SIG-M5 treated with dmso at 0.1 percent for 504 hours (cell line): ENCODE measurements at regions not wholly inside any gene's neighbourhood (a gene's known extent, or its start where the extent isn't known, plus 50 kb on each side); places are given as distances from the start of the nearest gene placed in this dataset.

Source experiments
- DNase-seq: peaks from one replicate; lab custom pipeline; 2025; ENCODE audit not compliant: unreplicated experiment; lab: John Stamatoyannopoulos, UW

DNA sequence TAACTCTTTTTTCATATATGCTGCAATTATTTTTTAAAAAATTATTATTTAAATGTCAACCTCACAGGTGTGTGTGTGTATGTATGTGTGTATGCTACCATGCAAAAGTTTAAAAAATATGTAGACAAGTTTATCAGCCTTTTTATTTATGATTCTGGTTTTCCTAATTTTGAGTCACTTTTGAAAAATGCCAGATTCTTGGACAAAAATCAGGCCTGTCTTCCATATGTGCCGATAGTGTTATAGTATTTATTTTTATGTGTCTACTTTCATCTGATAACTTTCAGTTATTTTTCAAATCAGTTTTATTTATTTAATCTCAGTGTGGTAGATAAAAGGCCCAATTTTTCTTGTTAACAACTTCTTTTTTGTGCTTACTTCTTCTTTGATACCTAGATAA is 176.2 kb downstream of the RDH14 start:
- no peak for DNase-seq

DNA sequence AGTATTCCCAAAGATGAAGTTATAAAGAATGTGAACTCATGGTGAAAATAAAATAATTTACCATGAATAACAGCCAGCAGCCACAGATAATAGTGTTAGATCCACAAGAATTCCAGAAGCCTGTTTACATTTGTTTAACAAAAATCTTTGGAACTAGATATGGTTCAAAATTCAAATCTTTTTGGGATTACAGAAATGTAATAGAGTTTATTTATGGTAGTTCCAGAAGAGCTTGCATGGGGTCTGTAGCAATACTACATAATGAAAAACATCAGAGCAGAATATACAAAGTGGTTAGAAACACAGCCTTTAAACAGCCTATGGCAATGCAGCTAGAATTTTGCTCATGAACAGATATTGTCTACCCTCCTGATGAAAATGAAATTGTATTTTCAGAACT is 179.1 kb downstream of the RDH14 start:
- DNase-seq, result no peak

DNA sequence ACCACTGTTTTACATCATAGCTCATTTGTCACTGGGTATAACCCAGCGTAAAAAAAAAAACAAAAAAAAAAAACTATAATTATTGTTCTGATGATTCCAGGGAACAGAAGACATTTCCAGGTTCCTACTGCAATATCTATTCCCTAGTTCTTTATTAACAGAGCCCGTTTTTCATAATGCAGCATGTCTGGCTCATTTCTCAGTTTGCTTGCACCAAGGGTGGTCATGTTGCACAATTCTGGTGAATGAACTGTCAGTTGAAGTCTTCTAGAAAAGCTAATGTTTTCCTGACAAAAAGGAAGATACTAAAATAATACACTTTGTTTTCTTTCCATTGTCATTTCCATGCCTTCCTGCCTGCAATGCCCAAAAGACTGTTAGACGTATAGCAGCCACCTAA is 180.1 kb downstream of the RDH14 start:
- DNase-seq, result no peak

DNA sequence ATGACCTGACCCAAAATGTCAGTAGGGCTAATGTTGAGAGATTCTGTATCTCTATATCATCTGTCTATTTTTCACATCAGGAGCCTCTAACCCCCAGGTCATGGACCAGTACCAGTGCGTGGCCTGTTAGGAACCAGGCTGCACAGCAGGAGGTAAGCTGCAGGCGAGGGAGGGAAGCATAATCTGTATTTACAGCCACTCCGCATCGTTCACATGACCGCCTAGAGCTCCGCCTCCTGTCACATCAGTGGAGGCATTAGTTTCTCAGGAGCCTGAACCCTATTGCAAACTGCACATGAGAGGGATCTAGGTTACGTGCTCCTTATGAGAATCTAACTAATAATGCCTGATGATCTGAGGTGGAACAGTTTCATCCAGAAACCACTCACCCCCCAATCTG is 180.6 kb downstream of the RDH14 start:
- no peak for DNase-seq

- peak; percentile 47 for DNase-seq
Observed at GRCh38 chr2:18378020-18378653, 182.3 kb downstream of the RDH14 start.

GRCh38 chr2:18376936-18377335 is 183.5 kb downstream of the RDH14 start:
- DNase-seq, result no peak

DNA sequence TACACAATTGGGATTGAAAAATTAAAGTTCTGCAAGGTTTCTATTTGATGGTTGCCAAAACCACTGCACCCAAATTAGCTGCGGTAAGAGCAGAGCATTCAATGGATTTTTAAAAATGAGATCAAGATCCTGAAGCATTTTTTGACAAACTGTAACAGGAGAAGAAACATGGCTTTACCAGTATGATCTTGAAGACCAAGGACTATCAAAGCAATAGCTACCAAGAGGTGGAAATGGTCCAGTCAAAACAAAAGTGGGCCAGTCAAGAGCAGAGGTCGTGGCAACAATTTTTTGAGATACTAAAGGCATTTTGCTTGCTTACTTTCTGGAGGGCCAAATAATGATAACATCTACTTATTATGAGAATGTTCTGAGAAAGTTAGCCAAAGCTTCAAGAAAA is 186.8 kb downstream of the RDH14 start:
- DNase-seq, result no peak

GRCh38 chr2:18373081-18373480 is 187.4 kb downstream of the RDH14 start:
- no peak for DNase-seq

DNA sequence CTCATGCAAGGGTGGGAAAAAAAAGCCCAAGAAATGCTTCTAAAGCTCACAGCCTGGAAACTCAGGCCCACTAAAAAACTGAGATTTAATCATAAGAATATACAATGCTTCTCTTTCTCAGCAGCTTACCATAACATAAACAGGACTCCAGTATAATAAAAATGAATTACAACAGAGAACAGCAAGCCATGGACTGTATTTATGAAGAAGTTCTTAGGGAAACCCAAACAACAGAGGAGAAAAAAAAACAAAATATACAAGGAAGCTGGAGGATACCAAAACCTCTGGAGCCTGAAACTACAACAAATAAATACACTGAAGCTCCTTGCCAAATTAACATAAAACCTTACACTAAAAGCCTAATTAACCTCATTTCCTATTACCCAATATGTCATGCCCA is 187.8 kb downstream of the RDH14 start:
- no peak for DNase-seq

- DNase-seq, result no peak
Observed at GRCh38 chr2:18369760-18370159, 190.7 kb downstream of the RDH14 start.

GRCh38 chr2:18368008-18368407 is 192.4 kb downstream of the RDH14 start:
- DNase-seq, result no peak

GRCh38 chr2:18365342-18365741 is 195.1 kb downstream of the RDH14 start:
- DNase-seq, result no peak

- no peak for DNase-seq
Observed at GRCh38 chr2:18363348-18363747, 197.1 kb downstream of the RDH14 start.

DNA sequence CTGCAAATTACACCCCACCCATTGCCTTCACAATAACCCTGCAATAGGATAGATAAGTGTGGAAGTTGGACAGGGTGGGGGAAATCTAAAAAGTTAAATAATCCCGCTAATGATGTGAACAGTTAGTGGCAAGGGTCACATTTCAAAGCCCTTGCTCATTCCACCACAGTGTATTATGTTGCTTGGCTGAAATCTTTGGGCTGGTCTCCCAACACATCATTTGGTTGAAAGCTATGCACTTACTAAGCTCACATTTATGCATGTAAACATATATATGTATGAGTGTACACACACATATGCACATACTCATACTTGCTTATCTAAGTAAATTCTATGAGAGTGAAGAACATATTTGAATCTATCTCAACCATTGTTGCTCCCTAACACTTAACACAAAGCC is 197.8 kb downstream of the RDH14 start:
- DNase-seq, result no peak

DNA sequence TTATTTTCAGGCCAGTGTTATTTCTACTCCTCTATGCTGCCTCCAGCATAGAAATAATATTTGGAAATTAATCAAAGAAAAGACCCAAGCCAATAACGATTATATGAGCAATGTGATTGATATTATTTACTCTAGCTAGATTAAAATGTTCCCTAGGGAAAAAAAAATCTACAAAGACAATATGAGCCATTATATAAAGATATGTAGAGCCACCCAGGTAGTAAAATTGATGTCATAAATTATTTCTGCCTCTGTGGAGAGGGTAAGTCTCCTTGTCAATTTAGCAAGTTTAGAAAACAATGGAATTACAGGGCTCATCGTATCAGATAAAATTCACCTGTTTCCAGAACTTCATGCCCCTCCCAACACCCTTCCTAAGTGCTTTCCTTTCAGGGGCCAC is 202.9 kb downstream of the RDH14 start:
- no peak for DNase-seq

DNA sequence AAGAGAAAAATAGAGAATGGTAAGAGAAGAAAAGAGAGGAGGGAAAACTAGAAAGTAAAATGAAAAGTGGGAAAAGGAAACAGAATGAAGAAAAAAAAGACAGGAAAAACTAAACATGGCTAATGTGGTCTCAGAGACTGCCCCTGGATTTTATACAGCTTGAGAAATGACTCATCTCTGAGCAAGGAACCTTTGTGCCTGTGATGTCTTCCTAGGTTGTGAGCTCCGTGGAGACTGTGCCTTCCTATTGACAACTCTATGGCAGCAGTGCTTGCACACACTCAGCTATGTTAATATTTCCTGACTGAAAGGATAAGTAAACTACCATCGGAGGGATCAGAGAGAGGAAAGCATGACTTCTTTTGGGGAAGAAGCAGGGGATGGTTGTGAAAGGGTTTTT is 203.8 kb downstream of the RDH14 start:
- no peak for DNase-seq

DNA sequence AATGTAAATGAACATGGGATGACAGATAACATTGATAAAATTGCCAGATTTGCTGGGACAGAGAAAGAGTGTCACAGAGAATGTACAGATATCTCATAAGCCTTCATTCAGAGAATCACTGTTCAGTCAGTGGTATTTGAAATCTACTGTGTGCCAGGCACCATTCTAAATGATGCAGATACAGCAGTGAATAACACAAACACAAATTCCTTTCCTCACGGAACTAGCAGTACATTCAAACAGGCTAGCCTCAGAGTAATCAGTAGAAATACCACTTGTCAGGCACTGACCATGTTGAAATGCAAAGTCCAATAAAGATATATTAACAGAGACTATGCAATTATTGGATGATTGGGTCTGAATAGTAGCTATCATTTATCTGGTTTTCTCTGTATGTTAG is 211.0 kb downstream of the RDH14 start:
- DNase-seq, result no peak

DNA sequence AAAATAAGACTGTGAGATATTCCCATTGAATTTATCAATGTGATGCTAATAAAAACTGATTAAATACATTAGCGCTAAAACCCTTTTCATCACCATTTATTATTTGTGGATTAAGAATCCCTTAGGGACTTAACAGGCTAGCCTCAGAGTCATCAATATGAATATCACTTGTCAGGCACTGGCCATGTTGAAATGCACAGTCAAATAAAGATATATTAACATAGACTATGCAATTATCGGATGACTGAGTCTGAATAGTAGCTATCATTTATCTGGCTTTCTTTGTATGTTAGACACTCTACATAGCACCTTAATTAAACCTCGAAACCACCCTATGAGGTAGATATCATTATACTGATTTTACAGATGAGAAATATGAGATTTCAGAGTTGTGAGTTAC is 213.6 kb downstream of the RDH14 start:
- no peak for DNase-seq

DNA sequence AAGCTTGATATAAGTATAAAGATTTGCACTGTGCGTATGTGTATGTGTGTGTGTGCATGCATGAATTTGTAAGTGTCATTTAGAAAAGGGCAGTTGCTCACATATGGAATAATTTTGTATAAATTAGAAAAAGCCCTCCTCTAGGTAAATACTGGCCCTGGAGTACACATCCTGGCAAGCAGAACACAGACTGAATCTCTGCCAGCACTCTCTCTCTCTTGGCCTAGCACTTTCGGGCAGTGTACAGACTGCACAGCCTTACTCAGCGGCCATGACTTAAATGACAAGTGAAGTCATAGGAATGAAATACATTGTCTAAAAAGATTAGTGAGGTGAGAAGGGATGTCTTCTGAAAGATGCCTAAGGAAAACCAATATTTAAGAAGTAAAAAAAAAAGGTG is 214.1 kb downstream of the RDH14 start:
- no peak for DNase-seq

- no peak for DNase-seq
Observed at GRCh38 chr2:18345848-18346247, 214.6 kb downstream of the RDH14 start.

GRCh38 chr2:18342901-18343300 is 217.6 kb downstream of the RDH14 start:
- no peak for DNase-seq

DNA sequence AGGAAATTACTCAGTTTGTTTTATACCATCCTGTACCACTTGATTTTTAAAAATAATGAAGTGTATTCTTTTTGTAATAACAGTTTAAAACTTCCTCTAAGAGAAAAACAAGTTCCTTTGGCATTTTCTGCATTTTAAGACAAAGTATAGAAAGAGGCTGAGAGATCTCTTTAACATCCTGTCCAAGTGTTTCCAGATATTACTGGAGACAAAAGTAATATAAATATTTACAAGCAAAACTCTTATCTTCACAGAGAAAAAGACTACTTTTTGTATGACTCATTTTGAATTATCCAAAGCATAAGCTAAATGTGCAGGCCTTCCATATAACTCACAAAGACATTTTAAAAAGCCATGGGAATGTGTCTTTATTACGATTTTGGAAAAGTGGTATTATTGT is 221.1 kb downstream of the RDH14 start:
- no peak for DNase-seq

DNA sequence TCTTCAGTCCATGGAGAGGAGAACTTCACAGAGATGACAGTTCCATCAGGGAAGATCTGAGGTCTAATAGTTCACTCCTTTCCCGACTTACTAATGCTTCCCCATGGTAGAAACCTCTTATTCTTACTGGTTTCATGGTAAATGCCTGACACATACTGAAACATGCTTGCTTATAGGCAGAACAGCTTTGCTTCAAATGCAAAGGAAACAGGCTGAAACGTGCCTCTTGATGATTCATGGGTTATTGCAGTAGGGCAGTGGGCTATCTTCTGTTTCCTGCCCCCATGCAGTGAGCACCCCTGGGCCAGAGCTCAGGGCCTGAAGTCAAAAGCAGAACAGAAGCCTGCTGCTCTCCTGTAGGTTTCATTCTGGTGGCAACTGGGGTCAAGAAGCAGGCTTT is 223.5 kb downstream of the RDH14 start:
- no peak for DNase-seq

DNA sequence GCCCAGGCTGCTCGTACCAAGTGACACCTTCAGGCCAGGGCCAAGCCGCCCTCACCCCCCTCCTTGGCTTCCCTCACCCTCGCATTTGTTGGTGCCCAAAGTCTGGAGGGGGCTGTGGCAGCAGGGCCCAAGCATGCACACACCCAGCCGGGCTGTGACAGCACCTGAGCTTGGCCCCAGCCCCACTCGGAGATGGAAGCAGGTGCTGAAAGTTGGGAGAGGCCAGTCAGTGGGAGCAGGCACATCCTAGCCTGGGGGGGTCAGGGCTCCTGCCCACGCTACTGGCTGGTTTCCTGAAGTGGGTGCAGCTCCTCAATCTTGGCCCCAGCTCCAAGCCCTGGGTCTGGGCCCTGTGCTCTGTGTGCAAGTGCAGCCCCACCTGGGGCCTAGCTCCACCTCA is 228.0 kb downstream of the RDH14 start:
- no peak for DNase-seq
